ENCODE measurements at regions not wholly inside any gene's neighbourhood (a gene's known extent, or its start where the extent isn't known, plus 50 kb on each side); places are given as distances from the start of the nearest gene placed in this dataset.

GRCh38 chr5:74173241-74173640 is 467.3 kb downstream of the ENC1 start:
- H3K4me3 ChIP-seq (ENCODE audit: insufficient read depth, low read depth, low read length, poor library complexity, severe bottlenecking): no peak overlapping the region
- no peaks in the 10 kb centered on the region for H3K27me3 ChIP-seq (replicated peaks; ENCODE audit: control insufficient read depth, insufficient read depth, low read length, poor library complexity, severe bottlenecking)
- no peaks in the 10 kb centered on the region for H3K36me3 ChIP-seq (ENCODE audit: control insufficient read depth, insufficient read depth, low read length)
- no peaks in the 10 kb centered on the region for H3K4me1 ChIP-seq (ENCODE audit: control insufficient read depth, insufficient read depth, low read length, poor library complexity, severe bottlenecking)
- no peak overlapping the region for H3K27ac ChIP-seq (ENCODE audit: insufficient read depth, low read length, poor library complexity, severe bottlenecking)
- no peak for DNase-seq
- H3K9me3 ChIP-seq (ENCODE audit: control insufficient read depth, low read length): no peaks in the 10 kb centered on the region

- DNase-seq: no peak
- H3K9me3 ChIP-seq (ENCODE audit: control insufficient read depth, low read length): no peaks in the 10 kb centered on the region
- H3K27ac ChIP-seq (ENCODE audit: insufficient read depth, low read length, poor library complexity, severe bottlenecking): no peak overlapping the region
- no peaks in the 10 kb centered on the region for H3K36me3 ChIP-seq (ENCODE audit: control insufficient read depth, insufficient read depth, low read length)
- H3K4me3 ChIP-seq (ENCODE audit: insufficient read depth, low read depth, low read length, poor library complexity, severe bottlenecking): no peak overlapping the region
- no peaks in the 10 kb centered on the region for H3K27me3 ChIP-seq (replicated peaks; ENCODE audit: control insufficient read depth, insufficient read depth, low read length, poor library complexity, severe bottlenecking)
- H3K4me1 ChIP-seq (ENCODE audit: control insufficient read depth, insufficient read depth, low read length, poor library complexity, severe bottlenecking): no peaks in the 10 kb centered on the region
Measured at GRCh38 chr5:74169701-74170100, 470.8 kb downstream of the ENC1 start.

- H3K9me3 ChIP-seq (ENCODE audit: control insufficient read depth, low read length): no peaks in the 10 kb centered on the region
- no peak overlapping the region for H3K27ac ChIP-seq (ENCODE audit: insufficient read depth, low read length, poor library complexity, severe bottlenecking)
- H3K27me3 ChIP-seq (replicated peaks; ENCODE audit: control insufficient read depth, insufficient read depth, low read length, poor library complexity, severe bottlenecking): no peaks in the 10 kb centered on the region
- H3K4me1 ChIP-seq (ENCODE audit: control insufficient read depth, insufficient read depth, low read length, poor library complexity, severe bottlenecking): no peaks in the 10 kb centered on the region
- no peak overlapping the region for H3K4me3 ChIP-seq (ENCODE audit: insufficient read depth, low read depth, low read length, poor library complexity, severe bottlenecking)
- no peak for DNase-seq
- no peaks in the 10 kb centered on the region for H3K36me3 ChIP-seq (ENCODE audit: control insufficient read depth, insufficient read depth, low read length)
Measured at GRCh38 chr5:74167930-74168315, 472.6 kb downstream of the ENC1 start.

GRCh38 chr5:74167206-74167929 is 473.2 kb downstream of the ENC1 start:
- DNase-seq: no peak
- Histone ChIP-seq H3K4me1 (ENCODE audit: control insufficient read depth, insufficient read depth, low read length, poor library complexity, severe bottlenecking) (no peaks in the 10 kb centered on the region), H3K27ac (ENCODE audit: insufficient read depth, low read length, poor library complexity, severe bottlenecking) (no peak overlapping the region), H3K9me3 (ENCODE audit: control insufficient read depth, low read length) (no peaks in the 10 kb centered on the region), H3K4me3 (ENCODE audit: insufficient read depth, low read depth, low read length, poor library complexity, severe bottlenecking) (no peak overlapping the region), H3K27me3 (replicated peaks; ENCODE audit: control insufficient read depth, insufficient read depth, low read length, poor library complexity, severe bottlenecking) (no peaks in the 10 kb centered on the region), H3K36me3 (ENCODE audit: control insufficient read depth, insufficient read depth, low read length) (no peaks in the 10 kb centered on the region)

GRCh38 chr5:74166064-74166463 is 474.5 kb downstream of the ENC1 start:
- Histone ChIP-seq H3K27me3 (replicated peaks; ENCODE audit: control insufficient read depth, insufficient read depth, low read length, poor library complexity, severe bottlenecking) (no peaks in the 10 kb centered on the region), H3K4me3 (ENCODE audit: insufficient read depth, low read depth, low read length, poor library complexity, severe bottlenecking) (no peak overlapping the region), H3K9me3 (ENCODE audit: control insufficient read depth, low read length) (no peaks in the 10 kb centered on the region), H3K27ac (ENCODE audit: insufficient read depth, low read length, poor library complexity, severe bottlenecking) (no peak overlapping the region), H3K4me1 (ENCODE audit: control insufficient read depth, insufficient read depth, low read length, poor library complexity, severe bottlenecking) (no peaks in the 10 kb centered on the region), H3K36me3 (ENCODE audit: control insufficient read depth, insufficient read depth, low read length) (no peaks in the 10 kb centered on the region)
- DNase-seq: no peak

- no peaks in the 10 kb centered on the region for H3K9me3 ChIP-seq (ENCODE audit: control insufficient read depth, low read length)
- no peak for DNase-seq
- H3K4me3 ChIP-seq (ENCODE audit: insufficient read depth, low read depth, low read length, poor library complexity, severe bottlenecking): no peak overlapping the region
- H3K27ac ChIP-seq (ENCODE audit: insufficient read depth, low read length, poor library complexity, severe bottlenecking): no peak overlapping the region
- H3K4me1 ChIP-seq (ENCODE audit: control insufficient read depth, insufficient read depth, low read length, poor library complexity, severe bottlenecking): no peaks in the 10 kb centered on the region
- no peaks in the 10 kb centered on the region for H3K36me3 ChIP-seq (ENCODE audit: control insufficient read depth, insufficient read depth, low read length)
- no peaks in the 10 kb centered on the region for H3K27me3 ChIP-seq (replicated peaks; ENCODE audit: control insufficient read depth, insufficient read depth, low read length, poor library complexity, severe bottlenecking)
Measured at GRCh38 chr5:74164725-74165235, 475.7 kb downstream of the ENC1 start.

- Histone ChIP-seq H3K9me3 (ENCODE audit: control insufficient read depth, low read length) (no peaks in the 10 kb centered on the region), H3K4me1 (ENCODE audit: control insufficient read depth, insufficient read depth, low read length, poor library complexity, severe bottlenecking) (no peaks in the 10 kb centered on the region)
Measured at GRCh38 chr5:74162524-74162923, 478.0 kb downstream of the ENC1 start.

GRCh38 chr5:74161170-74161569 is 479.4 kb downstream of the ENC1 start:
- no peaks in the 10 kb centered on the region for H3K36me3 ChIP-seq (ENCODE audit: control insufficient read depth, insufficient read depth, low read length)
- H3K27ac ChIP-seq (ENCODE audit: insufficient read depth, low read length, poor library complexity, severe bottlenecking): no peak overlapping the region
- no peaks in the 10 kb centered on the region for H3K4me1 ChIP-seq (ENCODE audit: control insufficient read depth, insufficient read depth, low read length, poor library complexity, severe bottlenecking)
- H3K4me3 ChIP-seq (ENCODE audit: insufficient read depth, low read depth, low read length, poor library complexity, severe bottlenecking): no peak overlapping the region
- H3K27me3 ChIP-seq (replicated peaks; ENCODE audit: control insufficient read depth, insufficient read depth, low read length, poor library complexity, severe bottlenecking): no peaks in the 10 kb centered on the region
- no peaks in the 10 kb centered on the region for H3K9me3 ChIP-seq (ENCODE audit: control insufficient read depth, low read length)
- DNase-seq: no peak

More at GRCh38 chr5:74162524-74162923, 478.0 kb downstream of the ENC1 start:
- no peak overlapping the region for H3K4me3 ChIP-seq (ENCODE audit: insufficient read depth, low read depth, low read length, poor library complexity, severe bottlenecking)
- no peak overlapping the region for H3K27ac ChIP-seq (ENCODE audit: insufficient read depth, low read length, poor library complexity, severe bottlenecking)
- no peaks in the 10 kb centered on the region for H3K27me3 ChIP-seq (replicated peaks; ENCODE audit: control insufficient read depth, insufficient read depth, low read length, poor library complexity, severe bottlenecking)
- DNase-seq: no peak
- no peaks in the 10 kb centered on the region for H3K36me3 ChIP-seq (ENCODE audit: control insufficient read depth, insufficient read depth, low read length)

GRCh38 chr5:74156728-74157383 is 483.7 kb downstream of the ENC1 start:
- H3K27me3 ChIP-seq (replicated peaks; ENCODE audit: control insufficient read depth, insufficient read depth, low read length, poor library complexity, severe bottlenecking): no peaks in the 10 kb centered on the region
- H3K4me1 ChIP-seq (ENCODE audit: control insufficient read depth, insufficient read depth, low read length, poor library complexity, severe bottlenecking): no peaks in the 10 kb centered on the region
- no peak overlapping the region for H3K27ac ChIP-seq (ENCODE audit: insufficient read depth, low read length, poor library complexity, severe bottlenecking)
- DNase-seq: no peak
- H3K4me3 ChIP-seq (ENCODE audit: insufficient read depth, low read depth, low read length, poor library complexity, severe bottlenecking): no peak overlapping the region
- H3K9me3 ChIP-seq (ENCODE audit: control insufficient read depth, low read length): no peaks in the 10 kb centered on the region
- H3K36me3 ChIP-seq (ENCODE audit: control insufficient read depth, insufficient read depth, low read length): no peaks in the 10 kb centered on the region

GRCh38 chr5:74155501-74155900 is 485.0 kb downstream of the ENC1 start:
- Histone ChIP-seq H3K27ac (ENCODE audit: insufficient read depth, low read length, poor library complexity, severe bottlenecking) (no peak overlapping the region), H3K9me3 (ENCODE audit: control insufficient read depth, low read length) (no peaks in the 10 kb centered on the region), H3K36me3 (ENCODE audit: control insufficient read depth, insufficient read depth, low read length) (no peaks in the 10 kb centered on the region), H3K27me3 (replicated peaks; ENCODE audit: control insufficient read depth, insufficient read depth, low read length, poor library complexity, severe bottlenecking) (no peaks in the 10 kb centered on the region), H3K4me1 (ENCODE audit: control insufficient read depth, insufficient read depth, low read length, poor library complexity, severe bottlenecking) (no peaks in the 10 kb centered on the region), H3K4me3 (ENCODE audit: insufficient read depth, low read depth, low read length, poor library complexity, severe bottlenecking) (no peak overlapping the region)
- no peak for DNase-seq

Measured in effector memory CD4-positive, alpha-beta T cell (primary cell).